Fibroblast of the aortic adventitia (primary cell): ENCODE measurements at regions not wholly inside any gene's neighbourhood (a gene's known extent, or its start where the extent isn't known, plus 50 kb on each side); places are given as distances from the start of the nearest gene placed in this dataset.

Source experiments
- DNase-seq: peaks from one replicate; pipeline ENCODE4 v3.0.0-alpha.2; 2010; ENCODE audit warnings: low read depth
- H3K4me3 ChIP-seq: 2 replicates; pipeline ENCODE4 v1.5.1; 2011; ENCODE audit warnings: low read depth, mild to moderate bottlenecking, control low read depth, low read length, moderate library complexity
- CTCF ChIP-seq: IDR thresholded peaks from 2 replicates; pipeline ENCODE4 v1.5.1; 2011; ENCODE audit warnings: mild to moderate bottlenecking, low read length, control low read depth, inconsistent platforms; ENCODE audit not compliant: insufficient read depth

GRCh38 chr16:80319181-80319580, 221.6 kb upstream of the DYNLRB2 start:
- no peak overlapping the region for H3K4me3 ChIP-seq
- TF ChIP-seq CTCF, result no peak
- DNase-seq, result no peak

GRCh38 chr16:80318107-80318506, 222.7 kb upstream of the DYNLRB2 start:
- no peak for DNase-seq
- H3K4me3 ChIP-seq, result no peak overlapping the region
- no peak for TF ChIP-seq CTCF

GRCh38 chr16:80317599-80318037, 223.2 kb upstream of the DYNLRB2 start:
- TF ChIP-seq CTCF, result peak; percentile 17
- H3K4me3 ChIP-seq, result no peak overlapping the region
- no peak for DNase-seq

GRCh38 chr16:80317116-80317515, 223.7 kb upstream of the DYNLRB2 start:
- H3K4me3 ChIP-seq, result no peak overlapping the region
- DNase-seq, result no peak
- no peak for TF ChIP-seq CTCF

GRCh38 chr16:80314042-80314441, 226.8 kb upstream of the DYNLRB2 start:
- no peak overlapping the region for H3K4me3 ChIP-seq
- no peak for TF ChIP-seq CTCF
- DNase-seq, result no peak

- DNase-seq, result no peak
- no peak overlapping the region for H3K4me3 ChIP-seq
- no peak for TF ChIP-seq CTCF
These were observed 231.6 kb upstream of the DYNLRB2 start for GRCh38 chr16:80309178-80309577.

GRCh38 chr16:80305410-80305809, 235.4 kb upstream of the DYNLRB2 start:
- no peak overlapping the region for H3K4me3 ChIP-seq
- DNase-seq, result no peak
- TF ChIP-seq CTCF, result no peak
